Thyroid gland (tissue), 4 donors: ENCODE measurements at regions not wholly inside any gene's neighbourhood (a gene's known extent, or its start where the extent isn't known, plus 50 kb on each side); places are given as distances from the start of the nearest gene placed in this dataset.

Experiments used
- POLR2A ChIP-seq, 2 donors: fragments of 450-650 bp; IDR thresholded peaks; one replicate each; pipeline ENCODE4 v1.6.1; 2017; ENCODE audit warnings: antibody characterized with exemption in 2 of 2, mild to moderate bottlenecking in 2 of 2, moderate library complexity in 1 of 2
- TF ChIP-seq, protein P1 (sequence below), 6 experiments: fragments of 200-600 bp in 3 of 6; fragments of 450-650 bp in 3 of 6; sonication (generic) in 3 of 6; IDR thresholded peaks; one replicate each; pipeline ENCODE4 v1.5.1; 2016 to 2019; ENCODE audit warnings: antibody characterized with exemption in 6 of 6, mild to moderate bottlenecking in 2 of 6, inconsistent platforms in 1 of 6, moderate library complexity in 1 of 6

DNA sequence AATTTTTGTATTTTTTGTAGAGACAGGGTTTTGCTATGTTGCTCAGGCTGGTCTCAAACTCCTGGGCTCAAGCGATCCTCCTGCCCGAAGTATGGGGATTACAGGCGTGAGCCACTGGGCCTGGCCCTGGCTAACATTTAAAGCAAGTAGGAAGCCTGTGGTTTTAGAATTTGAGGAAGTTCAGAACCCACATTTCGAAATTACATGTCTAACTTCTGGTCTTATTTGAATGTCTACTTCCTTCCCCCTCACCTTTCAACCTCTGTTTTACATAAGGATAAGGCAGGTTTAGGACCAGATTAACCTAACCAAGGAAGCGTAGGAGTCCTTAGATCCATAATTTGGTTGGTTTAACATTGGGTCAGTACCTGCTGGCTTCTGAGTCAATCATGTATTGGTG is 120.5 kb upstream of the PROK2 start:
- no peak for TF ChIP-seq POLR2A (IDR thresholded peaks at IDR 0.05)
- TF ChIP-seq, protein P1, sequence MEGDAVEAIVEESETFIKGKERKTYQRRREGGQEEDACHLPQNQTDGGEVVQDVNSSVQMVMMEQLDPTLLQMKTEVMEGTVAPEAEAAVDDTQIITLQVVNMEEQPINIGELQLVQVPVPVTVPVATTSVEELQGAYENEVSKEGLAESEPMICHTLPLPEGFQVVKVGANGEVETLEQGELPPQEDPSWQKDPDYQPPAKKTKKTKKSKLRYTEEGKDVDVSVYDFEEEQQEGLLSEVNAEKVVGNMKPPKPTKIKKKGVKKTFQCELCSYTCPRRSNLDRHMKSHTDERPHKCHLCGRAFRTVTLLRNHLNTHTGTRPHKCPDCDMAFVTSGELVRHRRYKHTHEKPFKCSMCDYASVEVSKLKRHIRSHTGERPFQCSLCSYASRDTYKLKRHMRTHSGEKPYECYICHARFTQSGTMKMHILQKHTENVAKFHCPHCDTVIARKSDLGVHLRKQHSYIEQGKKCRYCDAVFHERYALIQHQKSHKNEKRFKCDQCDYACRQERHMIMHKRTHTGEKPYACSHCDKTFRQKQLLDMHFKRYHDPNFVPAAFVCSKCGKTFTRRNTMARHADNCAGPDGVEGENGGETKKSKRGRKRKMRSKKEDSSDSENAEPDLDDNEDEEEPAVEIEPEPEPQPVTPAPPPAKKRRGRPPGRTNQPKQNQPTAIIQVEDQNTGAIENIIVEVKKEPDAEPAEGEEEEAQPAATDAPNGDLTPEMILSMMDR (IDR thresholded peaks at IDR 0.05) = no peak
